GM21723 (cell line): ENCODE measurements at regions not wholly inside any gene's neighbourhood (a gene's known extent, or its start where the extent isn't known, plus 50 kb on each side); places are given as distances from the start of the nearest gene placed in this dataset.
"Not testable (repeated sequence)": the region's sequence is repeated elsewhere in the genome, so short reads cannot be mapped to it uniquely, and the experiment has no call there.

Experiments used
- ATAC-seq: cut with Tn5 transposase; IDR thresholded peaks from one replicate; pipeline ENCODE4 v1.9.1; 2021; ENCODE audit warnings: mild to moderate bottlenecking, moderate library complexity; ENCODE audit not compliant: unreplicated experiment

DNA sequence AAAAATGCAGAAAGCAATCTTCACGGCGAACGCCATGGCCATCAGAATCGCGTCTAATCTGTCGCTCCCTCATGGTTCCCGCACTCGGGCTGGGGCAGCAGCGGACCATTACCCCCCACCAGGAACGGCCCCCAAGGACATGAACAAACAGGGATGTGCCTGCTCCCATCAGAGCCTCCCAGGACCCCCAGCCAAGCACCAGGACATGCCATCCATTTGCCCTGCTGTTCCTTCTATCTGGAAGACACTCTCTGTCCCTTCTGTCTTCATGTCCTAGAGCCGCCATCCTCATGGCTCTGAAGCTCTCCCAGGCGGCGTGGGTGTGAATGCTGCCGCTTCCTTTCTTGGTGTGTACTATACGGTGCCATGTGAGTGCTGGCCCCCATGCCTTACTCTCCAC lies 371.8 kb downstream of the BCL11B start:
- ATAC-seq = no peak

DNA sequence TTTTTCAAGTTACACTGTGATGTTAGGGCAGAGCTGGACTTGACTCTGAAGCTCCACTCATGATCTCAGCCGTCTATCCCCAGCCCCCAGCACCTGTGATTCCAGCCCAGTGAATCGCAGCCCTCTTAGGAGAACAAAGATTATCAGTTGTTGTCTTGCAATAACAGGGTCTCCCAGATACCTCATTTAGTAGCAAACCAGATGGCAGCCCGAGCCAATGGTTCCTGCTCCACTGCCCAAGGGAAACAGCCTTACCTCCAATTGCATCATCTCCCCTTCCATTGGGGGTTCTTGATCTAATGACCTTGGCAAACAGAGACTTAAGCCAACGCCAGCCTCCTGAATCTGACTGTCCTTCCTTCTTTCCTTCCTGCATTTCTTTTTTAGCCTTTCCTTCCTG lies 371.2 kb downstream of the BCL11B start:
- no peak for ATAC-seq

DNA sequence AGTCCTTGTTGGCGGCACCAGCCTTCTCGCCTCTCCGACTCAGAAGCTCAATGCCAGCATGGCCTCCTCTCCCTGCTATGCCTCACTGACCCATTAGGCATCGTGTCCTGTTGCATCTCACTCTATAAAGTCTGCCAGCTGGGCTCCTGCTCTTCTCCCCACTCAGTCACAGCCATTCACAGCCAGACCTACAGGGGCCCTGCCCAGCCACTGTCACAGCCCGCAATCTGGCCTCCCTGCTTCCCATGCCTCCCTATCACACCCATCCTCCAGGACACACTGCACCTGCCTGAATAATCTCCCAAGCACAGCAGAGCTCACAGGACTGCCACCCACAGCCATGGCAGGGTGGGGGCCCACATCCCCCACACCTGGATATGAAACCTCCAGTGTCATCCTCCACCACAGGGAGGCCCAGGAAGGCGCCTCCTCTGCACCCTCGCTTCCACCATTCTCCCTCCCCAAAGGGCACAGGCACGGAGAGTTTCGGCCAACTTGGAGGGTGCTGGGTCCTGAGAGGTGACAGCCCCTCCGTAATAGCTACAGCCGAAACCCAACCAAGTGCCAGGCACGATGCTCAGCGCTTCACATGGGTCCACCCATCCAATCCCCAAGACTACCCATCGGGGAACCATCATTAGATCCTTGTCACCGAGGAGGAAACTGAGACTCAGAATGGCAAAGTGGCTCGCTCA lies 370.3 kb downstream of the BCL11B start:
- no peak for ATAC-seq

DNA sequence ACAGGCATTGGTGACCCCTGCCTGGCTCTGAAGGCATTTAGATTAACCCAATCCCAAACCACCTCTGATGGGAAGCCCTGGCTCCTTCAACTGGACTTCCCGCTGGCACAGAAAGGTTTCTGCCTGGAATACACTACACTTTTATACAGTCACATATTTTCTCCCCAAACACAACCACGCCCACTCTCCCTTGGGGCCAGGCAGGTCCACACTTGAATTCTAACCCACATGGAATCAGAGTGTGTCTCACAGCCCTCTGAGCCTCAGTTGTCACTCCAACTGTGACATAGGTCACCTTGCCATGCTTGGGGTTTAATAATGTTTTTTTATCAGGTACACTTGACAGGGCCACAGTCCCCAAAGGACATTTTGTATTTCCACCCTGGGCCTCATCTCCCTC lies 368.6 kb downstream of the BCL11B start:
- ATAC-seq = no peak

DNA sequence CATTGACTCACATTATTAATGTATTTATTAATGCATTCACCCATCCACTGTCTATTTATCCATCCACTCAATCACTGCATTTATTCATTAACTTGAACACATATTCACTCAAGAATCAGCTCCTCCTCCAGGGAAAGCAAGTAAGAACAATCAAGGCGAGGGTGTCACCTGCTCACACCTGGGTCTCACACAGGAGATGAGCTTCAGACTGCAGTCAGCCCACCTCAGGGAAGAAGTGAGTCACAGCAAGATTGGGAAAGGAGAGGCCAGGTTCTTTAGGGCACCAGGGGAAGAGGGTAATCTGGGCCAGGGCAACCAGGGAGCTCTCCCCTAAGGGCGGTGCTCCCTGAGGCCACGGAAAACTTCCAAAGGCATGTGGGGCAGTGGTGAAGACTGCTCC lies 367.3 kb downstream of the BCL11B start:
- no peak for ATAC-seq

DNA sequence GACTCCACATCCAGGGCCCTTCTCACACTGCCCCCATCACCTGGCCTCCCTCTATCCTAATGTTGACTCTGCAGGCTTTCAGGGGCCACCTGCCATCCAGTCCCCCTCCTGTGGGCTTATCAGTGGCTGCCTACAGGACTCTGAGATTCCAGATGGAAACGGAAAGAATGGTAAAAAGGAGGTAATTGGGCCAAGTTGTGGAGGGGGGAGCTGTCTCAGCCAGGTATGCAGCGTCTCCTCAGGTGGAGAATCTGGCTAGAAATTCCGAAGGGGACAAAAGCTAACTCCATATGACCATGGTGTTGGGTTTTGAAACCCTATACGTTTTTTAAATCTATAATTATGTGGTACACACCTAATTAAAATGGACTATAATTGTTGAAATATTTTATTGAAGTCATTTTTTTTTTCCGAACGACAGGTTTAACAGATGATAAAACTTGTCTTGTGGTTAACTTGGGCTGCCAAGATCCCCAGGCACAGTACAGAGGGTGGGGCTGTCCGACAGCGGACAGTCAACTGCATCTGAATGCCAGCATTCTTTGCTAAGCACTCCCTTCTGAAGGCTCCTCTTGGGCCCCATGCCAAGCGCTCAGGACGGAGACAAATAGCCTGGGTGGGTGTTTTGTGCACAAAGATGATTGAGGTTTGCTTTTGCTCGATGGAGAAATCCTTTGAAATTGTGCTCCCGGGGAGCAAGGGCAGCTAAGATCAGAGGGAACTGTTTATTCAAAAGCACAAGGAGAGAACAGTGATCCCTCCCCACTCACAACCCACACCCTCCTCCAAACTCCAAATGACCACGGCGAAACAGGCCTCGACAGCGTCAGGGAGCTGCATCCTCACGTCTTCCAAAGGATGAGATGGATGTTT lies 365.6 kb downstream of the BCL11B start:
- ATAC-seq = no peak

DNA sequence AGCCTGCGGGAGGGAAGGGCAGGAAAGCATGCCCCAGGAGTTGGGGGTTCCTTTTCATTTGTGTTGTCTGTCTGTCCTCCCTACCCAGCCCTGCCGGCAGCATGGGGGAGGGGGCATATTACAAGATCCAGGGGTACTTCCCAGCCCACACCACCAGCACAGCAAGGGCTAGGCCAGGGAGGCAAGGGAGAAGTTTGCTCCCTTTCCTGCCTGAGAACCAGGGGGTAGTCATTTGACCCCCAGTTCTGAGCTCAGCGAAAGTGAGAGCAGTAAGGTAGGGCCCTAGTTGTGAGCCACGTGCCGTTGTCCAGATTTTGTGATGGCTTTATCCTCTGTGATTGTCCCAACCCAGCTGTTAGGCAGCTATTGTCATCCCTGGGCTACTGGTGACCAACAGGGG lies 364.7 kb downstream of the BCL11B start:
- ATAC-seq = no peak

DNA sequence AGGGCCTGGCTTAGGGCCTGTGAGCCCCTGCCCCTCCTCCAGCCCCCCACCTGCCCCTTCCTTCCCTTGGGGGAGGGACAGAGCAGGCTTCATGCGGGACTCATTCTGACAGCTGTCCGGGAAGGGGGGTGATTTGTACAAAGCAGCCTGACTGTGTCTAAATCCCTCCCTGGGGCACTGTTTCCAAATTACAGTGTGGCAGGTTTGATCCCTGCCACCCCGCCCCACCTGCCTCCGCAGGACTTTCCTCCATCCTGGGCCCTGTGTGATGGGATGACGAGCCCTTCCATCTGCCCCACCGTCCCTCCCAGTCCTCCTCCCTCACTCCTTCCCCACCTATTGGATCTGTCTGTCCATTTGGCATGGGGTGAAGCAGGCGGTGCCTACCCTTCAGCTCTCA lies 363.9 kb downstream of the BCL11B start:
- no peak for ATAC-seq

DNA sequence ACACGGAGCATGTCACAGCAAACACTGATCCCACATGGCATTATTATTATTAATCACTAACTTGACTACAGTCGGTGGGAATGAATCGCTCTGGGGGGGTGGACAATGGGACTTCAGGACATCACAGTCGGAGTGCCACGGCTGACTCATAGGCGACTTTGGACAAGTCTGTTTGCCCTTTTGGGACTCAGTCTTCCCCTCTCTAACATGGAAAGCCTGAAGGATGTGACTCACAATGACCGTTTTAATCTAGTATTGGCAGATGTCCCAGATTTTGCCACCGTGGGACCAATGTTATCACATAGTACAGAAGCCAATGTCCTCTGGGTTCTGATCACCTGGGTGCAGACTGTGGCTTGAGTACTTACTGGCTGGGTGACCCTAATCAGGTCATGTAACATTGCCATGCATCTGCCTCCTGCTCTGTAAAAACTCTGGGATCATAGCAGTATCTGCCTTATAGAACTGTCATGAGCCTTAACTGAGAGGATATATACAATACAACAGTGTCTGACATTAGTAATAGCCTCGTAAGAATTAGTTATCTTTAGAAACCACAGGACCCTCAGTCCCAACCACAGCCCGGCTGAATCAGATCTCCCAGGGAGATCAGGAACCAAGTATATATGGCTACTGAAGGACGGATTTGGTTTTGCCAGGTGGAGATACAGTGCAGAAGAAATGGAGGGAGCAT lies 362.6 kb downstream of the BCL11B start:
- ATAC-seq = no peak

DNA sequence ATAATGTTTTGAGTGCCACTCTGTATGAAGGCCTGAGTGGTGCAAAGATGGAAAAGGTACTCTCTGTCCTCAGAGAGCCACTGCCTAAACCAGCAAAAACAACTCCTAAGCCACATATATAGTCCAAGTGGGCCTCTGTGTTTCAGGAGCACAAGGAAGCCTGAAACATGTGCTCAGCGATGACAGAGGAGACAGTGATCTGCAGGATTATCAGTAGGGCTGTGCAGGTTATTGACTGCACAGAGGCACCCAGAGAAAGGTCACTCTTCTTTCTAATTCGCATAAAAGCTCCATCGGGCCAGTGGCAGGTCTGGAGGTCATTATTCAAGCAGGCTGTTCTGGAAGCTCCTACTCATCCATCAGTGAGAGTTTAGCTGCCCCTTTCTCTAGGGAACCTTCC lies 361.9 kb downstream of the BCL11B start:
- no peak for ATAC-seq

DNA sequence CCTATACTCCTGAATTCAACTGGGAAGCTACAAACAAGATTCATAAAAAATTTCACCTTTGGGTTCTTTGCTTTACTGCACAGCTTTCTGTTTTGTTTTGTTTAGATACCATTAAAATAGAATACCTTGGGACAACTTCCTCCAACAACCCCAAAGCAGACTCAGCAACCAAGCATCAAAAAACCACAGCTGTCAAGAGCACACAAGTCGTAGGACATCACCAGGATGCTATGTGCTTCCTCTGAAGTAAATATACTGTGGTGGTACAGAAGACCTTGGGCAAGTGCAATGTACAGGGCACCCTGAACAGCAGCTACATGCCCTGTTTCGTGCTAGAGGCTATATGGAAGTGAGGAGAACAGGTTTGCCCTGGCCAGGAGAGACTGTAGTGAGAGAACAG lies 359.3 kb downstream of the BCL11B start:
- ATAC-seq = no peak

DNA sequence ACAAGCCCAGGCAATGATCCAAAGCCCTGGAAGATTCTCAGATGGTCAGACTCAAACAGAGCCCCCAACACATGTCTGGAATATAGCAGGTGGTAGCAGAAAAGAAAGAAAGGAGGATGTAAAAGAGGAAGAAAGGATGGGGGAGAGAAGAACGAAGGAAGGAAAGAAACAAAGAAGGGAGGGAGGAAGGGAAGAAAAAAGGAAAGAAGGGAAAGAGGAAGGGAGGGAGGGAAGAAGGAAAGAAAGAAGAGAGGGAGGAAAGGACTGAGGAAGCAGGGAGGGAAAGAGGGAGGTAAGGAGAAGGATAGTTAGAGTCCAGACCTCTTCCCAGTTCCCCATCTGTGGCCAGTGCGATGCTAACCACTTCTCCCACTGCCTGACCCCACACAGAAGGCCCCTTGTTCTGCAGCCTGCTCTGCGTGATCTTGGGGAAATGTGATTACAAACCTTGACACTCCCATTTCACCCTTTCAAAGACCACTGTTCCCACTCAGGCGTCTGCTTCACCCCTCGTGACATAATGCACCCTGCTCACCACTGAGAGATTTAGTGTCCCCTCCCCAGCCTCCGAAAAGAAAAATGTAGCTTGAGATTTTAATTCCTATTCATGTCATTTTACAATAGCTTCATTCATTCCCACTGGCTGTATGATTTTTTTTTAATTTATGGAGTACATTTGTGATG lies 357.9 kb downstream of the BCL11B start:
- ATAC-seq = no peak

DNA sequence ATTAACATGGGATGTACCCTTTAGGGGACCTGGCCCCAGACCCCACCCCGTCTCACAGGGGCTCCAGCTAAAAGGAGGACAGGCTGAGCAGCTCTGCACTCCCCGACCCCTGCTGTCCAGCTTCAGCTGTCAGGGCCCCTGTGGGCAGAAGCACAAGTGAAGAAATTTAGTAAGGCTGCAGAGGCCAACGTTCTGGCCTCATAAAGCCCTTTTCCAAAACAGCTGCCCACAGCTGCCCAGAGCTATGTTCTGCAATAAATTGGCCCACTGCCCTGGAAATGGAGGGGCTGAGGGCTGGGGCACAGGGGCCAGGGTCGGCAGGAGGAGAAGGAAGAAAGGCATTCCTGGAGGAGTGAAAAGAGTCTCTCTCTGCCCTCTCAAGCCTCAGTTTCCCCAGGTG lies 357.1 kb downstream of the BCL11B start:
- no peak for ATAC-seq

DNA sequence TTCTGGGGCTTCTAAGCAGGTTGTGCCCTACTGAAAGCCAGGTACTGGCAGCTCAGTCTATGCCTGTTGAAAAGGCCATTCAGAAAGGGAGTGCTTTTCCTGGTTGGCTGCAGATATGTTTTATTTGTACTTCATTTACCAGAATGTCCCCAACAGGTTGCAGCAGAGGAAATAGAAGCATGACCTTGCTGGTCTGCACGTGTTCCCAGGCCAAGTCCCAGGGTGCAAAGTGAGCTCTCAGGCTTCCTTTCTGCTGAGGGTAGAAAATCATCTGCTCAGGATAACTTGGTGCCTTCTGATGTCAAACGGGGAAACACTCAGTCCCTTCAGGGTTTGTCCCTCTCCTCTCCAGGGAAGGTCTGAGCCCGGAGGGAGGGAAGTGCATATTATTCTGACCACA lies 356.4 kb downstream of the BCL11B start:
- no peak for ATAC-seq

DNA sequence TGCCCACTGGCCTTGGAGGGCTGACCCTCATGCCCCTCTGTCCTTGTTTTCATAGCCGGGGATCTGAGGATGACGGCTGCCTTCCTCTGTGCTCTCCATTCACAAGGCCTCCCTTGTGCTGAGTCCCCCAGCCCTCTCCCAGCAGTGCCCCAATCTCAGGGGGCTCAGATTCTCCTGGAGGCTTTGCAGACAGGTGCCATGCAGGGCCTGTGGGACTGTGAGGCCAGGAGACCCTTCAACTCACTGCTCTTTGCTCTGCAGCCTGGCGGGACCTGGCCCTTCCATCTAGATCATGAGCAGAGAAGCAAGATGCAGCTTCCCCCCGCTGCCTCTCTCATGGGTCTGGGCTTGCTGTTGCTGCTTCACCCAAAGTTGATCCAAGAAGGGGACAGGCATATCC lies 356.0 kb downstream of the BCL11B start:
- ATAC-seq = no peak

DNA sequence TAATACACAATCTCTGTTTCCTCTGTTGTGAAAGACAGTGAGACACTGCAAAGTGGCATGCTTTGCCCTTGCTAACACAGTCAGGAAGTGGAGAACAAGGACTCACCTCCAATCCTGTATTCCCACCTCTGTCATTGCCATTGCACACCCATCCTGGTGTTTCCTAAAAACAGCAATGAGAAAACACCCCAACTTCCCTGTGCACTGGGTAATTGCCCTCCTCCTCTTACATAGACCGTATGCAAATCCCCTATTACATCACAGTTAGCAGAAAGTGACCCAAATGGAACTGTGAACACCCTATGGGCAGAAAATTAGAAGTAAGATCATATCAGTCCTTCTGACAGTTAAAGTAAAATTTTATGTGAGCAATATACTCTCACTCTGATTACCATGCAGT lies 355.5 kb downstream of the BCL11B start:
- ATAC-seq = no peak

DNA sequence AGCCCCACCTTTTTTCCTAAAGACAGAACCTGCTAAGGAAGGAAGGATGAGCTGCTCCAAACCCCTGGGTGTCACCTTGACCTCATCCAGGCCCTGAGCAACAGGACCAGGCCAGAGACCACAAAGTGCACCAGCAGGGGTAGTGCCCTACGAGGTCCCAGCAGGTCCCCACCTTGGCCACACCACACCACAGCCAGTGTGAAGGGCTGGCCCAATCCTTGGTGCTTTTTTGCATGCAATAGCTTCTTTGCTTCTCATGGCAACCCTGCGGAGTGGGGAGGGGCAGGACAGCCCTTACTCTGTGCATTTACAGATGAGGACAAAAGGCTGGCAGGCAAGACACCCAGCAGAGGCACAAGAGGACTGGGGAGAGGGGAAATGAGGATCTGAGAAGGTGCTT lies 352.6 kb downstream of the BCL11B start:
- ATAC-seq = no peak

DNA sequence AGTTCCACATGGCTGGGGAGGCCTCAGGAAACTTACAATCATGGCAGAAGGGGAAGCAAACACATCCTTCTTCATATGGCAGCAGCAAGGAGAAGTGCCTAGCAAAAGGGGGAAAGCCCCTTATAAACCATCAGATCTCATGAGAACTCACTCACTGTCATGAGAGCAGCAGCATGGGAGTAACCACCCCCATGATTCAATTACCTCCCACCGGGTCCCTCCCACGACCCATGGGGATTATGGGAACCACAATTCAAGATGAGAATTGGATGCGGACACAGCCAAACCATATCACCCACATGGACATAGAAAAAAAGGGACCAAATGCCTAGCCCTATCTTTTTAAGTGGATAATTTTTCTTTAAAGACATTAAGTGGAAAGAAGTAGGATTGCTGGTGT lies 350.7 kb downstream of the BCL11B start:
- not testable (repeated sequence) for ATAC-seq

DNA sequence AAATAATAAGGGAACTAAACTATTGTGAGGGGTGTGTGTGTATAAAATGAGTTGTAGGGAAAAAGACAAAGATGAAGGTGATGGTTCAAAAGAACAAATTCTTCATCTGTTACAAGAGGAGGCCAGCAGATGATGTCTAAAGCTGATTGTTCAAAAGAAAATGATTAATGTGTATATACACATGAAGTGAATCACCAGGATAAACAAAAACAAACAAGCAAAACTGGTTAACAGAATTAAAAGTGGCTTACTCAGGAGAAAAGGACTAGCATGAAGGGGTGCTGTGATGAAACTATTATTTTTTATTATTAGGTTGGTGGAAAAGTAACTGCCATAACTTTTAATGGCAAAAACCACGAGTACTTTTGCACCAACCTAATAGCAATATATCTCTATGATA lies 348.4 kb downstream of the BCL11B start:
- ATAC-seq = no peak

DNA sequence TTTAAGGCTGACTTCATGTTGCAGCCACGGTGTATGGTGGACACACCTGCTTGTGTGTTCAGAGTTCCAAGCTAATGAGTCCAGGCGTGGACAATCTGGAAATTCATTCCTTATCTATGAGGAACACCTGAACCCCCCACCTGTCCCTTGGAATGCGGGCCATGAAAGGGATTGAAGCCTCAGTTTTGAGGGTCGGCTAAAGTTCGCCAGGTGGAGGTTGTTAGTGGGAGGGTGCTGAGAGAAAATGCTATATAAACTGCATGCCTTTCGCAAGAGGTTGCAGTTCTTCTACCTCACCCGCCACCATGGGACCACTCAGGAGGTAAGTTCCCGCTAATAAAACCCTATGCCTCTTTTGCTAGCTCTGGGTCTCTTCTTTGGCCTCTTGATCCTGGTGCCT lies 348.0 kb downstream of the BCL11B start:
- no peak for ATAC-seq

DNA sequence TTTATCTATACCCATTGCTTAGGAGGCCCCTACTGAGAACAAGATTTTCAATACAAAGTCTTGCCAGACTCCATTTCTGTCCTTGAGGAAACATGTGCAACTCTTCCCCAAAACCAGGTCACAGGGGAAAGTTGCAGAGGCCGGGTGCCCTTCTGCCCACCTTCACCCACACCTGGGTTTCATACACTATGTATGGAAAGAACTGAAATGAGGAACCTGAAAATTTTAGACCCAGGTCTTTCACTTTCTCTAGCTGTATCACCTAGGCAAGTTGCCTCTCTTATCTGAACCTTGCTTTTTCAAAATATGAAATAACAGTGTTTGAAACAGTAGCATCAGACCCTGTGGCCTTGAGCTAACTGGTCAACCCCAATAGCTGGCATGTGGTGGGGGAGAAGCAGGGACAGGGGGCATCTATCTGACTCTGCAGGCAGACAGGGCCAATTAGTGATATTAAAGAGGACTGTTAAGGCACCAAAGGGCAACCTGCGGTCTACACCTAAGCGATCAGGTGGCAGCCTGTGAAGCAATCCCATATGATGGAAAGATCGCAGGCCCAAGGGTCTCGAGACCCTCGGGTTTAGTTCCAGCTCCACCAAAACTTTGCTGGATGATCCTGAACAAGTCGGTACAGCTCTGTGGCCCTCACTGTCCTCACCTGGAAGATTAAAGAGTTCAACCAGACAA lies 346.5 kb downstream of the BCL11B start:
- no peak for ATAC-seq
